IMR-90 (cell line): ENCODE measurements at regions not wholly inside any gene's neighbourhood (a gene's known extent, or its start where the extent isn't known, plus 50 kb on each side); places are given as distances from the start of the nearest gene placed in this dataset.

Experiments
- ATAC-seq: fragments of 200-7000 bp; cut with Tn5 transposase; 2 replicates; pipeline ENCODE4 v1.9.1; 2020; ENCODE audit warnings: low read depth, mild to moderate bottlenecking, moderate library complexity
- BruUV-seq: library from RNA; stranded (reverse); fragments of 400-500 nt; replicated peaks from 2 replicates; lab custom pipeline; 2021; lab: Mats Ljungman, UMichigan
- CTCF ChIA-PET: fragments of 300-600 bp; formaldehyde crosslinking; extraction: SDS; loops from one replicate; lab custom pipeline; 2021; ENCODE audit warnings: antibody characterized with exemption; lab: Yijun Ruan, JAX
- POLR2A ChIA-PET: fragments of 300-600 bp; sonication (Branson Sonifier 250); formaldehyde crosslinking; loops from one replicate; lab custom pipeline; 2022; ENCODE audit warnings: antibody characterized with exemption; ENCODE audit not compliant: unreplicated experiment; lab: Charles Lee
- DNase-seq: peaks from one replicate; pipeline ENCODE4 v3.0.0; 2013
- H2AFZ ChIP-seq: replicated peaks from 2 replicates; pipeline ENCODE3; 2013; ENCODE audit warnings: low read length, mild to moderate bottlenecking; ENCODE audit not compliant: poor library complexity
- H2AK5ac ChIP-seq: 2 replicates; pipeline ENCODE4 v1.6.1; 2013; ENCODE audit warnings: low read depth, low read length, inconsistent platforms
- H2AK9ac ChIP-seq: replicated peaks from 2 replicates; pipeline ENCODE3; 2013; ENCODE audit warnings: mild to moderate bottlenecking, low read depth, low read length, moderate library complexity; ENCODE audit not compliant: poor library complexity
- H2BK120ac ChIP-seq: 2 replicates; pipeline ENCODE4 v1.6.1; 2013; ENCODE audit warnings: low read depth, low read length, inconsistent platforms
- H2BK15ac ChIP-seq: 3 replicates; pipeline ENCODE4 v1.6.1; 2013; ENCODE audit warnings: low read depth, low read length, inconsistent platforms
- H2BK20ac ChIP-seq: 2 replicates; pipeline ENCODE4 v1.6.1; 2013; ENCODE audit warnings: low read depth, mild to moderate bottlenecking, inconsistent platforms, low read length, moderate library complexity
- H2BK5ac ChIP-seq: 2 replicates; pipeline ENCODE4 v1.6.1; 2013; ENCODE audit warnings: mild to moderate bottlenecking, low read depth, low read length, inconsistent platforms; ENCODE audit not compliant: poor library complexity, severe bottlenecking
- H3K14ac ChIP-seq: replicated peaks from 2 replicates; pipeline ENCODE4 v1.6.1; 2013; ENCODE audit warnings: low read depth, low read length, inconsistent platforms
- H3K18ac ChIP-seq: 2 replicates; pipeline ENCODE4 v1.6.1; 2013; ENCODE audit warnings: low read depth, low read length, control low read depth
- H3K23ac ChIP-seq: 2 replicates; pipeline ENCODE4 v1.6.1; 2013; ENCODE audit warnings: low read depth, low read length, inconsistent platforms
- H3K27ac ChIP-seq: 2 replicates; pipeline ENCODE4 v1.5.1; 2013; ENCODE audit warnings: mild to moderate bottlenecking, control low read depth, low read length; ENCODE audit not compliant: insufficient read depth
- H3K27me3 ChIP-seq: 2 replicates; pipeline ENCODE4 v1.6.1; 2013; ENCODE audit warnings: low read length; ENCODE audit not compliant: control insufficient read depth, insufficient read depth
- H3K36me3 ChIP-seq: 2 replicates; pipeline ENCODE4 v1.6.1; 2013; ENCODE audit warnings: low read length, mixed read lengths; ENCODE audit not compliant: control insufficient read depth, insufficient read depth
- H3K4ac ChIP-seq: 2 replicates; pipeline ENCODE4 v1.6.1; 2013; ENCODE audit warnings: low read depth, low read length, inconsistent platforms
- H3K4me1 ChIP-seq: 2 replicates; pipeline ENCODE4 v1.6.1; 2013; ENCODE audit warnings: low read length, mixed read lengths; ENCODE audit not compliant: control insufficient read depth, insufficient read depth
- H3K4me2 ChIP-seq: 2 replicates; pipeline ENCODE4 v1.6.1; 2013; ENCODE audit warnings: low read depth, mild to moderate bottlenecking, control low read depth, low read length, moderate library complexity
- H3K4me3 ChIP-seq: 2 replicates; pipeline ENCODE4 v1.5.1; 2013; ENCODE audit warnings: low read depth, mild to moderate bottlenecking, control low read depth, low read length, moderate library complexity; ENCODE audit not compliant: insufficient read depth
- H3K56ac ChIP-seq: 2 replicates; pipeline ENCODE4 v1.6.1; 2013; ENCODE audit warnings: low read length, inconsistent platforms; ENCODE audit not compliant: insufficient read depth; ENCODE audit errors: extremely low read depth
- H3K79me1 ChIP-seq, 2 experiments: 2 replicates each; pipeline ENCODE4 v1.6.1; 2013; ENCODE audit warnings: low read length in 2 of 2, inconsistent platforms in 1 of 2, low read depth in 1 of 2
- H3K9ac ChIP-seq: 2 replicates; pipeline ENCODE4 v1.6.1; 2013; ENCODE audit warnings: low read depth, low read length, control low read depth
- H3K9me1 ChIP-seq: 2 replicates; pipeline ENCODE4 v1.6.1; 2013; ENCODE audit warnings: low read length, inconsistent platforms; ENCODE audit not compliant: insufficient read depth
- H3K9me3 ChIP-seq: 2 replicates; pipeline ENCODE4 v1.6.1; 2013; ENCODE audit warnings: low read length; ENCODE audit not compliant: control insufficient read depth, insufficient read depth
- H4K20me1 ChIP-seq: 2 replicates; pipeline ENCODE4 v1.6.1; 2013; ENCODE audit warnings: low read length, inconsistent platforms; ENCODE audit not compliant: insufficient read depth
- H4K5ac ChIP-seq: 2 replicates; pipeline ENCODE4 v1.6.1; 2013; ENCODE audit warnings: mild to moderate bottlenecking, low read depth, low read length, control low read depth
- H4K8ac ChIP-seq, 2 experiments: 2 replicates each; pipeline ENCODE4 v1.6.1; 2013; ENCODE audit warnings: low read depth in 2 of 2, low read length in 2 of 2, control low read depth in 1 of 2, inconsistent platforms in 1 of 2
- H4K91ac ChIP-seq: 2 replicates; pipeline ENCODE4 v1.6.1; 2013; ENCODE audit warnings: low read depth, low read length, inconsistent platforms; ENCODE audit not compliant: insufficient read depth
- CEBPB ChIP-seq: IDR thresholded peaks from 2 replicates; pipeline ENCODE4 v1.6.1; 2012; ENCODE audit warnings: low read depth, low read length, improper control_type of control experiment
- MAZ ChIP-seq: IDR thresholded peaks from 2 replicates; pipeline ENCODE4 v1.6.1; 2012; ENCODE audit warnings: low read depth, mild to moderate bottlenecking, low read length, improper control_type of control experiment, moderate library complexity, borderline replicate concordance
- NFE2L2 ChIP-seq: fragments of 150-350 bp; IDR thresholded peaks from 2 replicates; pipeline ENCODE4 v1.6.1; 2016; ENCODE audit warnings: low read depth, mild to moderate bottlenecking, low read length
- RAD21 ChIP-seq: IDR thresholded peaks from 2 replicates; pipeline ENCODE4 v1.6.1; 2012; ENCODE audit warnings: low read length, improper control_type of control experiment
- RFX5 ChIP-seq: IDR thresholded peaks from 2 replicates; pipeline ENCODE4 v1.8.0; 2012; ENCODE audit warnings: low read depth, mild to moderate bottlenecking, low read length, moderate library complexity
- SMC3 ChIP-seq: fragments of 150-350 bp; IDR thresholded peaks from 2 replicates; pipeline ENCODE4 v1.6.1; 2016; ENCODE audit warnings: low read depth, mild to moderate bottlenecking, antibody characterized with exemption, low read length, moderate library complexity
- WGBS, 2 experiments: methylation state at CpG; one replicate each; pipeline versions ENCODE4 v1.1.5 to v1.1.7; 2013; ENCODE audit warnings: missing lambda C conversion rate in 2 of 2; ENCODE audit not compliant: insufficient read length in 1 of 2; ENCODE audit errors: extremely low coverage in 2 of 2; 5-methylcytosine and 5-hydroxymethylcytosine counted together
- dilution Hi-C: fragments of 300-500 bp; cut with HindIII; formaldehyde crosslinking; loops from one replicate; pipeline ENCODE4 v1.14.3; 2018; ENCODE audit warnings: low sequenced_read_pairs; ENCODE audit not compliant: unreplicated experiment
- in situ Hi-C: fragments of 300-500 bp; cut with MboI; formaldehyde crosslinking; loops from 3 replicates; pipeline ENCODE4 v1.14.3; 2019; ENCODE audit warnings: low sequenced_read_pairs, inconsistent platforms, mixed read lengths
- intact Hi-C: fragments of 100-400 bp; cut with micrococcal nuclease; formaldehyde crosslinking; loops from 2 replicates; pipeline ENCODE4 v1.10.0; 2022
- TF ChIP-seq, protein P1 (sequence below): fragments of 150-350 bp; IDR thresholded peaks from 2 replicates; pipeline ENCODE4 v1.6.1; 2017; ENCODE audit warnings: mild to moderate bottlenecking, antibody characterized with exemption, low read length, low read depth

GRCh38 chr5:86461169-86461956, 156.4 kb upstream of the COX7C start:
- H3K4me3 ChIP-seq: no peak overlapping the region
- no TSS peak for BruUV-seq
- no peaks in the 10 kb centered on the region for H3K36me3 ChIP-seq
- no peak overlapping the region for H3K9ac ChIP-seq
- no peak overlapping the region for H4K5ac ChIP-seq
- dilution Hi-C loops: no loop called here
- no peaks in the 10 kb centered on the region for H3K27me3 ChIP-seq
- no peak overlapping the region for H3K23ac ChIP-seq
- H2AK5ac ChIP-seq: no peak overlapping the region
- ChIA-PET CTCF (no interaction called here), POLR2A (no interaction called here)
- H2BK120ac ChIP-seq: no peak overlapping the region
- TF ChIP-seq, protein P1, sequence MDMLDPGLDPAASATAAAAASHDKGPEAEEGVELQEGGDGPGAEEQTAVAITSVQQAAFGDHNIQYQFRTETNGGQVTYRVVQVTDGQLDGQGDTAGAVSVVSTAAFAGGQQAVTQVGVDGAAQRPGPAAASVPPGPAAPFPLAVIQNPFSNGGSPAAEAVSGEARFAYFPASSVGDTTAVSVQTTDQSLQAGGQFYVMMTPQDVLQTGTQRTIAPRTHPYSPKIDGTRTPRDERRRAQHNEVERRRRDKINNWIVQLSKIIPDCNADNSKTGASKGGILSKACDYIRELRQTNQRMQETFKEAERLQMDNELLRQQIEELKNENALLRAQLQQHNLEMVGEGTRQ: no peak
- no peak for TF ChIP-seq CEBPB
- no peak for TF ChIP-seq RFX5
- TF ChIP-seq MAZ: no peak
- no peak for TF ChIP-seq RAD21
- TF ChIP-seq NFE2L2: no peak
- no peak for TF ChIP-seq SMC3
- H3K27ac ChIP-seq: no peak overlapping the region
- intact Hi-C loops: no loop called here
- no peak overlapping the region for H2BK20ac ChIP-seq
- no peak overlapping the region for H3K4ac ChIP-seq
- no peak overlapping the region for H4K91ac ChIP-seq
- ATAC-seq: no peak
- H3K18ac ChIP-seq: no peak overlapping the region
- no peak overlapping the region for H2BK5ac ChIP-seq
- H2AK9ac ChIP-seq: no peak overlapping the region
- peaks cover 14% of the 10 kb centered on the region for H3K9me3 ChIP-seq
- WGBS, 2 experiments: no CpG with 5 or more reads among the region's 4 CpGs
- H2BK15ac ChIP-seq: no peak overlapping the region
- in situ Hi-C loops: no loop called here
- no peak for DNase-seq
- no peaks in the 10 kb centered on the region for H3K79me1 ChIP-seq
- no peak overlapping the region for H3K4me2 ChIP-seq
- H4K8ac ChIP-seq: no peak overlapping the region
- no peaks in the 10 kb centered on the region for H3K4me1 ChIP-seq
- no peaks in the 10 kb centered on the region for H3K9me1 ChIP-seq
- no peaks in the 10 kb centered on the region for H4K20me1 ChIP-seq
- H3K14ac ChIP-seq: no peak overlapping the region
- no peak overlapping the region for H2AFZ ChIP-seq
- no peak overlapping the region for H3K56ac ChIP-seq
